HG03469 (cell line): ENCODE measurements at regions not wholly inside any gene's neighbourhood (a gene's known extent, or its start where the extent isn't known, plus 50 kb on each side); places are given as distances from the start of the nearest gene placed in this dataset.
"Not testable (repeated sequence)": the region's sequence is repeated elsewhere in the genome, so short reads cannot be mapped to it uniquely, and the experiment has no call there.

Experiments used
- ATAC-seq: cut with Tn5 transposase; IDR thresholded peaks from one replicate; pipeline ENCODE4 v1.9.1; 2021; ENCODE audit warnings: mild to moderate bottlenecking, moderate library complexity, moderate number of reproducible peaks; ENCODE audit not compliant: unreplicated experiment

- ATAC-seq: no peak
Observed at GRCh38 chr3:145457825-145458552, 703.0 kb downstream of the PLOD2 start.

GRCh38 chr3:145459681-145460080, 701.3 kb downstream of the PLOD2 start:
- ATAC-seq: not testable (repeated sequence)

- ATAC-seq: no peak
Observed at GRCh38 chr3:145471976-145472375, 689.0 kb downstream of the PLOD2 start.

DNA sequence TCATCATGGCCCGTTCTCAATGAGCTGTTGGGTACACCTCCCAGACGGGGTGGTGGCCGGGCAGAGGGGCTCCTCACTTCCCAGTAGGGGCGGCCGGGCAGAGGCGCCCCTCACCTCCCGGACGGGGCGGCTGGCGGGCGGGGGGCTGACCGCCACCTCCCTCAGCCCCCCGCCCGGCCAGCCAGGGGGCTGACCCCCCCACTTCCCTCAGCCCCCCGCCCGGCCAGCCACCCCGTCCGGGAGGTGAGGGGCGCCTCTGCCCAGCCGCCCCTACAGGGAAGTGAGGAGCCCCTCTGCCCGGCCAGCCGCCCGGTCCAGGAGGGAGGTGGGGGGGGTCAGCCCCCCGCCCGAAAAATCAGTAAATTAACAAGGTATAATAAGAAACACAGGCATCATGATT, 678.2 kb downstream of the PLOD2 start:
- ATAC-seq: not testable (repeated sequence)

- ATAC-seq: no peak
Observed at GRCh38 chr3:145483992-145484391, 677.0 kb downstream of the PLOD2 start.

DNA sequence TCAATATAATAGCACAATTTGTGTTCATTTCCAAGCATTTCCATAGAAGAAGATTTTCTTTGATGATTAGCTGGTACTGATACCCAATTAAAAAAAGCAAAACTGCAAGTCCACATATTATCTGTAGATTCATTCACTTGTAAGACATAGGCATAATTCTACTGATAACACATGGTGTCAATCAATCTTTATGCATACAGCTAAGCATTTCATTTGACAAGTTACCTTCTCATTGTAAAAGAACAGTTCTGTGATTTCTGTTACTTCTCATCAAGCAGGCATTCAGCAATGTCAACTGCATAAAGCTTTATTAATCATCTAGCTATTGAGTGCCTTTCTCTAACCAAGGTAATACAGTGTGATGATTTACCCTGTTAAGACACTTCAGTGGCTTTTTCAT, 672.0 kb downstream of the PLOD2 start:
- no peak for ATAC-seq

- no peak for ATAC-seq
Observed at GRCh38 chr3:145490088-145491048, 670.6 kb downstream of the PLOD2 start.

- no peak for ATAC-seq
Observed at GRCh38 chr3:145492456-145492855, 668.5 kb downstream of the PLOD2 start.

- ATAC-seq: not testable (repeated sequence)
Observed at GRCh38 chr3:145517416-145517815, 643.6 kb downstream of the PLOD2 start.

DNA sequence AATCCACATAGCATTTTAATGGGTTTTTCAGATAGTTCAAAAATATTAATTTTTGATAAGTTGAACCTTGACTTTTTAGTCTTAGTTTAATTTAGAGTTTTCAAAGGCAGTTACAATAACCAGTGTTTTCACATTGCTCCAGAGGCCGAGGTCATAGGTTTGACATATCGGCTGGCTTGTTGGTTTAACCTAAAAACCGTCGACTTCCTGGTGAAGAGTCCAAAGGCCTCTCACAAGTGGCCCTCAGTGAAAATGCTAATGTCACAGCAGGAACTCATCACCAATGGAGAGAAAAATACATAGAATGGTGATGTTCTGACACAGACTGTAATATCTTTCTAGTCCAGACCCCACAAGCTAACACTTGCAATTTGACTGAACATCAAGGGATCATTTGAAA, 642.3 kb downstream of the PLOD2 start:
- no peak for ATAC-seq

DNA sequence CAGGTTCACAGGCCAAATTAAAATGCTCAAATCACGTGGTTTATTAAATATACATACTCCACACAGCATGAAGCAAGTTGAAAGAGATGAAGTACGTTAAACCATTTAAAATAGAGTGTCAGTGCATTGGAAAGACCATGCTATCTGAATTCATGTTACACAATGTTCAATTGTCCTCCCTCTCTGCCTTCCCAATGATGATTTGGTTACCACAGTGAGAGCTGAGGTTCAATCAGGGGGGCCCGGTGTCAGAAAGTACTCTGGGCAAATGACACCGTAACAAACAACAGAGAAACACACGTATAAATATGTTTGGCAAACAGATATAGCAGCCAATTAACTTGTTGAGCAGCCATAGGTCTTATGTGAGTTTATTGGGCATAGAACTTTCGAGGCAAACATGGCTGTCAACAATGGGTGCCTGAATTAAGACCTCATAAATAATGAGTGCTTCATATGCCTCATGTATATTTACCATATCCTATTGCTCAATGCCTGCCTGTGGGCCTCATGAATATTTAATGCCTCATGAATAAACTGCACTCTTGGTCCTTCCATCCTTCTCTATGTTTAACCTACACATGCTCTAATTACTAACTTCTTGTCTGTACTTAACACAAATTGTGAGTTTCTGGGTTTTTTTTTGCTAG, 641.5 kb downstream of the PLOD2 start:
- no peak for ATAC-seq

DNA sequence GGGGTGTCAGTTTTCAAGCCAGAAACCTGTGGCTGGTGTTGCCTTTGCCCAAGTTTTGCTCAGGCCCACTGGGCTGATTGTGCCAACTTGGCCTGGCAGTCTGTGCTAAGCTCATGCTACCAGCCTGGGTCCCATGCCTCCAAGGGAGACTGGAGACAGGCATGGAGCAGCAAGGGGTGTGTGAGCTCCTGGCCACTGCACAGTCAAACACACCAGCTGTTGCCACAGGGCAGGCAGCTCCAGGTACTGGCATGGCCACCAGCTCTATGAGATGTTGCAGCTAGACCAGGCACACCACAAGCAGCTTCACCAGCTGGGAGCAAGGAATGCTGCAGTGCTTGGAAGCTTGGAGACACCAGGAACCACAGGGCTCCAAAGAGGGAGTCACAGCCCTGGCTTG, 638.8 kb downstream of the PLOD2 start:
- no peak for ATAC-seq

- no peak for ATAC-seq
Observed at GRCh38 chr3:145522893-145523651, 637.9 kb downstream of the PLOD2 start.

DNA sequence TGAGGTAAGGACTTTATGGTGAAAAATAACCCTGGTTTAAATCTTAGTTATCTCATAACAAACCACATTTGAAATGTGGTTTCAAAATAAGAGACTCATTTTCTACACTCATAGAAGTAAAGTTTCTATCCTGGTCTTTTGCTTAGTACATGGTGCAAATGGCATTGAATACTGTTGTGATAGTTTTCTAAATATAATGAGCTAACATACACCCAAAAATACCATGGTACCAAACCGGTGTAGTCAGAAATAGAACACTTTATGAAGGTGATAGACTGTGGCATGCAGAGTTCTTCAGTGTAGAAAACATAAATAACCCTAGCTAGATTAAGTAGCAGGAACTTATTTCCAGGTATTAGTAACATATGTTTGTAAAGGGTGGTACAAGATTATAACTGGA, 629.4 kb downstream of the PLOD2 start:
- ATAC-seq: no peak

DNA sequence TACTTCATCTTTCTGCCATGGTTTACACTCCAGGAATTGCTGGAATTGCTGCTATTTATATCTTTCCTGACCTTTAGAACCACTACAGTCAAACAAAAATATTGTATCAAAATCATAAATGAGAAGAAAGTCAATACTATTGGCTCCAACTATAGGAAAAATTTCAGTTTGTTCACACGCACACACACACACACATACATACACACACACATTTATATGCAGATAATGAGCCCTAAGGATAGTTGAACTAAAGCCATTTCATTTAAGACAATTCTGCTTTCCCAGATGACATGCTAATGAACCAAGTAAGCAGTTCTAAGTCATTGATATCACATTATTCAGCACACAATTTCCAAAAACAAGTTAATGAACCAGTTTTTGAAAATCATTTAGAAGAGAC, 627.3 kb downstream of the PLOD2 start:
- ATAC-seq: no peak

GRCh38 chr3:145536461-145536860, 624.5 kb downstream of the PLOD2 start:
- no peak for ATAC-seq

- ATAC-seq: no peak
Observed at GRCh38 chr3:145550522-145550921, 610.5 kb downstream of the PLOD2 start.

DNA sequence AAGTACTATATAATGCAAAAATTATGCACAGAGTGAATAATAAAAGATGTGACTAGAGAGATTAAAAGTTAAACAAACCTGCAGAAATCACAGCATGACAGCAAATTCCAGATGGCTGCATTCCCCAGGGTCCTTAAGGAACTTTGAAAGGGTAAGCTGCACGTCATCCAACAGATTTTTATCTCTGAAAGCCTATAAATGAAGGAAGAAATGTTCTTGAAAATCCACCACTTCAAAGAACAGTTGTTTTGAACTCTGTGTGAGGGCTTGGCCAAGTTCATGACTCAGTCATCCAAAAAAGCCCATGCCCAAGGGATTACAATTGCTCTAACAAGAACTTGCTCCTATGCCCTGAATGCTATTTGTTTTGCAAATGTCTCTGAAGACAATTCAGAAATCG, 603.6 kb downstream of the PLOD2 start:
- no peak for ATAC-seq

DNA sequence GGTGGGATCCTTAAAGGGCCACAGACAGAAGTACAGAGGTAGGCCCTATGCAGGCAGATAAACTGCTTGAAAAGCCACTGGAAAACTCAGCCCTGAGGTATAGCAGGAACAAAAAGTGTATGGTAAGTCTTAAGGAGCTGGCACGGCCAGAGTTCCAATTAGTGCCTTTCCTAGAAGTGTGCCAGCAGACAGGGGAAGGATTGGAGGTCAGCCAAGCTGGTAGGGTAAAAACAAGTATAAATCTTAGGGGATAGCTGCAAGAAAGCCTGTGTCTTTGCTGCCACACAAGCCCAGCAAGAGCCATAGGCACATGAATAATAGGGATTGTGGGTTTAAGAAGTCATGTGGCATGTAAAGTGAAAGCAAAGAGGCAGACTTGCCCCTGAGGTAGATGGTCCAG, 582.5 kb downstream of the PLOD2 start:
- no peak for ATAC-seq

DNA sequence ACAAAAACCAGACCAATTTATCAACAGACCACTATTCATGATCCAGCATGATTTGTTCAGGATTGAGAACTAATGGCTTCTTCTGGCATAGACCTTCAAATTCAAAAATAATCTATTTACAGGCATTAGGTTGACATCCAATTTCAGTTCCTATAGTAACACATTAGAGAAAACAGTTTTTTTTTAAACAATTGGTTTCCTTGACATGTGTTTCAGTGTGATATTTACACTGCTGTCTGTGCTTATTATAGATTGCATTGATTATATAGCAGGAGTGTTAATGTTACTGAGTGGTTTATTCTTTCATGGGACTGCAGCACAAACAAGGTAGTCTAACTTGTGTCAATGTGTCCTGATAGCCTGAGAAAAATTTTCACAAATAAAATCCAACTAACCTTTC, 579.3 kb downstream of the PLOD2 start:
- ATAC-seq: no peak

DNA sequence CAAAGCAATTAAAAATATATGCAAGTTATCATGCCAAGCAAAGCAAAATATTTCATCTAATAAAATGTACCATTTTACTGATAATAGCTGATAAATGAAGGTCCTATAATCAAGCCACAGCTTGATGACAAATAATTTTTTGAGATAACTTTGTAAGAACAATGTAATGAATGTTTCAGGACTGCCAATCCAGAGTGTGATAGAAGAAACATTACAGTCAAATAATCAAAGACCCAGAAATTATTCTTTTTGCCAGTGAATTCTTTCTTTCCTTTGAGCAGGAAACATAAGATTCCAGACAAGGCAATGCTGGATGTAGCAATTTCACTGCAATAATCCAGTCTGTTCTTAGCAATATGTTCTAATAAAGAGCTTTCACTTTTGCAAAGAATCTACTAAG, 556.1 kb downstream of the PLOD2 start:
- ATAC-seq: no peak
